ENCODE measurements at regions not wholly inside any gene's neighbourhood (a gene's known extent, or its start where the extent isn't known, plus 50 kb on each side); places are given as distances from the start of the nearest gene placed in this dataset.
"Not testable (repeated sequence)": the region's sequence is repeated elsewhere in the genome, so short reads cannot be mapped to it uniquely, and the experiment has no call there.

DNA sequence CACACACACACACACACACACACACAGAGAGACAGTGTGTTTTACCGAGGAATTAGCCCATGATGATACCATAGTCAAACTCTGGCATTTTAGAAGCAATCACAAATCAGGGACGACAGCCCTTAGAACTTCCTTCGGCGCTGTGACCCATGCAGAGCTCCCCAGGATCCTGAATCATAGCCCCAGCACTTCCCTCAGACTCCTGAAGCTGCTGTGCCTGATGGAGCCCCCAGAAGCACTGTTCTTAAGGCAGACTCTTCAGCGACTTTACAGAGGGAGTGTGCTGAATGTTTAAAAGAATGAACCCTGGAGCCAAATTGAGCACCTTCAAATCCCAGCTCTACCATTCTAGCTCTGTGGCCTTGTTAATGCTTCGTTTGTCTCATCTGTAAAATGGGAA is 89.3 kb upstream of the LIPC start:
- WGBS, 3 donors = 76 to 87% (median 86%) methylated on average over 6 of the region's 6 CpGs
- H3K27ac ChIP-seq (ENCODE audit: low read depth, low read length) = no peak overlapping the region

DNA sequence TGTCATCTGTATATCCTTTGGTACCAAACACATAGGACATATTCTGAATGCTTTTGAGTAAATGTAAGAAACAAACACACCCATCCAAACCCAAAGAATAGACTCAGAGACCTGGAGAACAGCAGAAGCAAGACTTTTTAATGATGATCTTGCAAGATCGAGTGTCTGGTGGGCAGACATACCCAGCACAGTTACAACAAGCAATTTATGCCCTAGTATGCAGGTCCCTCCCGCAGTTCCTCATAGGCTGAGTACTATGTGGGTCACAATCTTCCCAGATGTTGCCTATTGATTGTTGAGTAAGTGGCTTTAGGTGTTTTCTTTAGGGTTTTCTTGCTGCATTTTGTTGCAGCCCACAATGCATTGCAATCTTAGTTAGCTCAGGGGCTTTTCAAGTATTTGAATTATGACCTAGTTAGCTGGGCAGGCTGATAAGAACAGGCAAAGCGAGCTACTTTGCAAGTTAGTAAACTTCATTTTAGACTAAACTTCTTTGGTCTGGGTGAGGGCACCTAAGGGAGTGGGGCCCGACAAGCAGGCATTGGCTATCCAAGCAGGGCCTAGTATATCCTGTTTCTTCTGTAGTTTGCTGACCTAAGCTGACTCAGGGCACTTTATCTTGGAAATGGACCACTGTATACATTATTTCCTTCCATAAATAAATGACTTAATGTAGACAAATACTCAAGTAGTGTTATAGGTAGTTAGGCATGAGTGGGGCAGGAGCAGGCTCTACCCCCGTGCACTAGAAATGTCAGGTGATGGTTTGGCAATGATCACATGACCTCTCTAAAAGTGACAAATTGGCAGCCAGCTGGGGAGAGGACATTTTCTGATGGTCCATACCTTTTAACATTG is 87.3 kb upstream of the LIPC start:
- H3K27ac ChIP-seq (ENCODE audit: low read depth, low read length) = no peak overlapping the region
- WGBS, 3 donors = 89 to 91% (median 90%) methylated on average over 5 of the region's 5 CpGs

DNA sequence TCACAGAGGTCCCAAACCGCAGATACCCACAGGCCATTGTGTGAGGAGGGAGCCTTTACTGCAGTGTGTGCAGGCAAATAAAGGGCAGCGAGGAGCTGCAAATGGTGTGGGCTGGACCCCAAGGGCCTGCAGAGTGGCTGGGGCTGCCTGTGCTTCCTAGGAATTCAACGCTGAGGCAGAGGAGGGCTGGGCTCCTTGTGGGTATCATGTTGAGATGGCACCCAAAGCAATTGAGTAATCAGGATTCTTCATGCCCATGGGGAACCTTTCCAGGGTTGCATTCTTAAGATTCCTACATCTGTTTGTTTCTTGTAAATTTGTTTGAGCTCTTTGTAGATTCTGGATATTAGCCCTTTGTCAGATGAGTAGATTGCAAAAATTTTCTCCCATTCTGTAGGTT is 85.4 kb upstream of the LIPC start:
- WGBS, 3 donors = 91 to 96% (median 94%) methylated on average over 3 of the region's 3 CpGs
- no peak overlapping the region for H3K27ac ChIP-seq (ENCODE audit: low read depth, low read length)

DNA sequence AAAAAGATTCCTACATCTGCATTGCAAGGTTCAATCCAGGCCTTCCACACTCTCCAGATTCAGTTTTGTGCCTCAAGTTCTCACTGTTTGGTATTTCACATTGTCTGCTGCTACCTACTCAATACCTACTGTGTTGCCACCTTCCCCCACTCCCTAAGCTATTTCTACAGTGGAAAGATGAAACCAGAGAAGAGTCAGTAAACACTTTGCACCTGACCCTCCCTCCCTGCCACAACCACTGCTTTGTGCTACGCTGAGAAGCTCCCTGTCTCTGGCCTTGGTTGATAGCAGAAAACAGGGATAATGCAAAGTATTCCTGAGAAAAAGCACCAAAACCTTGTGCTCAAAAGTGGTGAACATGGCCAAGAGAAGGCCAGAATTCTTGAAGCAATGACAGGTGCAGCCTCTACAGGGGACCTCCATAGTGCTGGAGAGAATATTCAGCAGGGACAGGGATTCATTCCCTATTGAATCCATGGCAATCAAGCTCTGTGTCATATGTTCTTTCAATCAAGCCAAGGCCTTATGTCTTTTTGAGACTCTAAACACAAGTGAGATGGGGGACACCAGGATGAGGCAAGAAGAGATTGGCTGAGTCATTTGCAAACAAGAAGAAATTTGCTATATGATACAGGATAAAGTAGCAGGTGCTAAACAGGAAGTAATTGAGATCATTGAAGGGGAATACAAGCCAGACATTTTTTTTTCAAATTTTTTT is 83.5 kb upstream of the LIPC start:
- H3K27ac ChIP-seq (ENCODE audit: low read depth, low read length) = no peak overlapping the region
- WGBS, 3 donors = 71 to 94% (median 91%) methylated on average over 1 of the region's 1 CpG

DNA sequence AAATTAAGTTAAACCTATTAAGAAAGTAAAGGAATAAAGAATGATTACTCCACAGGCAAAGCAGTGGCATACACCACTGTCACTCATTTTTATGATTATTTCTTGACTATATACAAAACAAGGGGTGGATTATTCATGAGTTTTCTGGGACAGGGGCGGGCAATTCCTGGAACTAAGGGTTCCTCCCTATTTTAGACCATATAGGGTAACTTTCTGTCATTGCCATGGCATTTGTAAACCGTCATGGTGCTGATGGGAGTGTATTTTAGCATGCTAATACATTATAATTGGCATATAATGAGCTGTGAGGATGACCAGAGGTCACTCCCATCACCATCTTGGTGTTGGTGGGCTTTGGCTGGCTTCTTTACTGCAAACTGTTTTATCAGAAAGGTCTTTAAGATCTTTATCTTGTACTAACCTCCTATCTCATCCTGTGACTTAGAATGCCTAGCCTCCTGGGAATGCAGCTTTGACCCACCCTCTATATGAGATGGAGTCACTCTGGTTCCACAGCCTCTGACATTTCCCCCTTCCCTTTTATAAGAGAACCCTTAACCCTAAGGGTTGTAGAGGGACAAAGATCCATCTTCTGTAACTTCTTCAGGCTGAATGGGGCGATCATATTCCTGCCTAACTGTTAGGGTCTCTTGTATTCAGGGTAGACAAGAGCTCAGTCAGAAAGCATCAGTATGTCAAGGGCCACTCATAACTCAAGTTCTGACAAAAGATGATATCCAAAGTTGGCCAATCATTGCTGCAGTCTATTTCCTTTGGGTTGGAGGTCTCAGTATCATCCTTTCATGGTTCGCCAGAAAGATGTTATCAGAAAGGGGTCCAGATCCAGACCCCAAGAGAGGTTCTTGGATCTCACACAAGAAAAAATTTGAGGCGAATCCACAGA is 79.5 kb upstream of the LIPC start:
- no peak overlapping the region for H3K27ac ChIP-seq (ENCODE audit: low read depth, low read length)
- 86 to 95% (median 94%) methylated on average over 5 of the region's 5 CpGs for WGBS, 3 donors

DNA sequence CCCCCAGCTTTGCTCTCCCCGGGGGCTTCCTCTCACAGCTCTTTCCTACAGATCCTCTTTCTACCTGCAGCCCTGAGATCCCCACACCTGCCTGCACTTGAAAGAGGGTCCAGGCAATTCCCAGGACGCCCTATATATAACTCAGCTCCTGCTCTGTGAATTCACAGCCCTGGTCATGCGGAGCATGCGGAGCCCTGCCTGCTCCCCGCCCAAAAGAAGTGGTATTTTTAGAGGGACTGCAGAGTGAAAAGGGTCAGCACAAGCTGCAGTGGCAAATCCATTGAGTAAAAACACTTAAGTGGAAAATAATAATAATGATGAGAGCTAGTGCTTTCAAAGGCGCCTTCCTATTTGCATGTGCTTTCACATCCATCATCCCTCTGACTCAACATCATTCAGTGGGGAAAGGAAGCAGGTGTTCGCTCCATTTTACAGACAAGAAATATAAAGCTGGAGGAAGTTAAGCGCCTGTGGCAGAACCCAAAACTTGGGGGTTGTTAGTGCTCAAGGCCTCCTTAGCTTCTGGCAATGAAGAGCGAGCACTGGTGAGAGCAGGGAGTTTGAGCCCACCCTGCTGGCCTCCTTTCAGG is 76.3 kb upstream of the LIPC start:
- no peak overlapping the region for H3K27ac ChIP-seq (ENCODE audit: low read depth, low read length)
- 79 to 87% (median 81%) methylated on average over 9 of the region's 9 CpGs for WGBS, 3 donors

DNA sequence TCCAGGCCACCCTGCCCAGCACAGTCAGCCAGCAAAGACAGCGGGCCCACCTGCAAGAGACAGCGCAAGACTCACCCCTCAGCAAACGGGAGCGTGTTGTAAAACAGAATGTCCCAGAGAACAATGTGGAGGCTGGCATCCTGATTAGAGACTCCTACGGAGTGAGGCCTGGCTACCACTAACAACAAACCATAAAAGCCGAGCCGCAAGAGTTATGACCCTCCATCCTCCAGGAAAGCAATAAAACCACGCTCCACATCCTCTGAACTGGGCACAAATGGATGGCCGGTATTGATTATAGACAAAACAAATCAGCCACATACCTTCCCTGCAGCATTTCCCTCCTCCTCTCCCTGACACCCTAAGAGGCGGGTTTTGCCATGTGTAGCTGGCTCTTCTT is 75.8 kb upstream of the LIPC start:
- no peak overlapping the region for H3K27ac ChIP-seq (ENCODE audit: low read depth, low read length)
- 89 to 93% (median 93%) methylated on average over 10 of the region's 10 CpGs for WGBS, 3 donors

DNA sequence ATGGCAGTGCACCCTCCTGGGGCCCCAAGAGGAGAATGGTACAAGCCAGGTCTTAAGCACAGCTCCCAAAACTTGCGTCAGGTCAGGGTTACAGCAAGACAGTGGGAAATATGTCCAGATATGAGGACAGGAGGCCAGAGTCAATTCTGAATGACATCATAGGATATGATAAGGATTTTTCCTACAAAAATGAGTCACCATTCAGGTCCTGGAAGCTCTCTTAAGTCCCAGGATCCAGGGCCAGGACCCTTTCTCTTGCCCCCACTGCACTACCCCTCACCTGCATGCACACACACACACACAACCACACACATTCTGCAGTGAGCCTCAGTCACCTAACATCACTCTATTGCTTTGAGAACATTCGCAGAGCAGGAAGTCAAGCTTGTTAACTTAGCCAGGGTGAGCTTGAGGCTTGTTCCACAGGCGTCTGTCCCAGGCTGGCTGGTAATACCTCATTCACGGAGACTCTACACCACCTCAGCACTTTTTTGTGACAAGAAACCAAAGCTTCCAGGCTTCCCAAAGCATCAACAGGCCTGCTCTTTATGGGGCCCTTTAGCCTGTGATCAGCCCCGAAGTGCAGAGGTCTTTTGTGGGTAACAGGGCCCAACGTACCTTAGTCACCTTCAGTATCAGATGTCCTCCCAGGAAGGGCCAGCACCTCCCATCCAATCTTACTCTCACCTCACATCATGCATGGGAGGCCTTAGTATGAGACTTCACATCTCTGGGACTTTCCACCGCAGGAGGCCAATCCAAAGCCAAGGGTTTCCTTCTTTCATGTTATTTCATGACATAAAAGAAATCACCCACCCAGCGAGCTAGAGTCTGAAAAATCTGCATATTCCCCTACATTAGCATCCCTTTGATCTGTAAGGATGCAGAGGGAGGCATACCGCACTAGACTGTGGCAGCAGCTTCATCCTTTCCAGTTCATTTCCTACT is 74.0 kb upstream of the LIPC start:
- no peak overlapping the region for H3K27ac ChIP-seq (ENCODE audit: low read depth, low read length)
- whole genome bisulfite sequencing, 3 donors = 86 to 94% (median 88%) methylated on average over 9 of the region's 9 CpGs

DNA sequence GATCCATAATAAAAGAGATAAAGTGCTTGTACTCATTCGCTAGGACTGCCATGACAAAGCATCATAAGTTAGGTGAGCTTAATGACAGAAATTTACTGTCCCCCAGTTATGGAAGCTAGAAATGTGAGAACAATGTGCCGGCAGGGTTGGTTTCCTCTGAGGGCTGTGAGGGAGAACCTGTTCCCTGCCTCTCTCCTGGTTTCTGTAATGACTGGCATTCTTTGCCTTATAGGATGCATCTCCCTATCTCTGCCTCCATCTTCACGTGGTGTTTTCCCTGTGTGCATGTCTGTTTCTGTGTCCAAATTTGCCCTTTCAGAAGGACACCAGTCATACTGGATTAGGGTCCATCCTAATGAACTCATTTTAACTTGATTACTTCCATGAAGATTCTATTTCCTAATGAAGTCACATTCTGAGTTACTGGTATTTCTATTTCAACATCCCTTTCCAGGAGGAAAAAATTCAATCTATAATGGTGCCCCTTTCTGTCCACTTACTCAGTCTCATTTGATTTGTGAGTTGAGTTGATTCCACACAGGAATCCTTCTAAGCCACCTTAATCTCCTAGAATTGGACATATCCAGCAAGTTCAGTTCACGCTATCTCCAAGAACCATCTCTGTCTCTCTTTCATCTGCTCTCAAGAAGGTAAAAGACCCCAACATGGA is 71.2 kb upstream of the LIPC start:
- no peak overlapping the region for H3K27ac ChIP-seq (ENCODE audit: low read depth, low read length)
- WGBS, 3 donors = 83 to 93% (median 93%) methylated on average over 4 of the region's 4 CpGs

DNA sequence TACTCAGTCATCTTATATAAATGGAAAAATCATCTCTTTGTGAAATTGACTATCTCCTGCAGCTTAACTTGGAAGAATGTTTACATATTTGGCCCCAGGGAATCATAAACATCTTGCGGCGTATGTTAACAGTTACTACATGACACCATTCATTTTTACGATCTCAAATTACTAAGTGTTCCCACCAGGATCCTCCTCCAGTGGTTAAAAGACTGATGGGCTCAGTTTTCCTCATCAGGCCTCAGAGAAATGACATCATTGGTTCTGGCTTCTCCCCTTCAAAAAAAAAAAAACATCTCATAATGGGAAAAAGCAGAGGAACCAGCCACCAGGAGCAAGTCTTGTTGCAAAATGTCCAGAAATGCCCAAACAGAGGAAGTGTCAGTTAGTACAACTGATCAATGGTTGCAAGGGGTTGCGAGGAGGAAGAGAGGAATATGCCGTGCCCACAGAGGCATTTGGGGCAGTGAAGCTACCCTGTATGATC is 70.5 kb upstream of the LIPC start:
- no peak overlapping the region for H3K27ac ChIP-seq (ENCODE audit: low read depth, low read length)

DNA sequence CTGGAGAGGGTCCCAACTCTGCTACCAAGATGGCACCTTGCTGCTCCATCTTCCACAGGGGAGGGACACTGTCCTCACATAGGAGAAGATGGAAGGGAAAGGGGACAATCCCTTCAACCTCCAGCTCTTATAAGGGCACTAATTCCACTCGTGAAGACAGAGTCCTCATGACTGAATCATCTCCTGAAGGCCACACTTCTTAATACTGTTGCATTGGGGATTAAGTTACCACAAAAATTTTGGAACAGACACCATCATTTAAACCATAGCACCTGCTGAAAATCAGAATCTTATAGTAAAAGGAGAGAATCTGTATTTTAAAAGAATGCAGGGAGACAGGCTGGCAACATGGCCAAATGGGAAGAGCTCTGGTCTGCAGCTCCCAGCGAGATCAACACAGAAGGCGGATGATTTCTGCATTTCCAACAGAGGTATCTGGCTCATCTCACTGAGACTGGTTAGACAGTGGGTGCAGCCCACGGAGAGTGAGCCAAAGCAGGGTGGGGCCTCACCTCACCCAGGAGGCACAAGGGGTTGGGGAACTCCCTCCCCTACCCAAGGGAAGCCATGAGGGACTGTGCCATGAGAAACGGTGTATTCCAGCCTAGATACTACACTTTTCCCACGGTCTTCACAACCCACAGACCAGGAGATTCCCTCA is 69.4 kb upstream of the LIPC start:
- 70 to 86% (median 73%) methylated on average over 6 of the region's 6 CpGs for WGBS, 3 donors
- H3K27ac ChIP-seq (ENCODE audit: low read depth, low read length) = no peak overlapping the region

More for the DNA sequence above, 70.5 kb upstream of the LIPC start:
- WGBS, 3 donors = 46 to 73% (median 47%) methylated on average over 5 of the region's 5 CpGs

DNA sequence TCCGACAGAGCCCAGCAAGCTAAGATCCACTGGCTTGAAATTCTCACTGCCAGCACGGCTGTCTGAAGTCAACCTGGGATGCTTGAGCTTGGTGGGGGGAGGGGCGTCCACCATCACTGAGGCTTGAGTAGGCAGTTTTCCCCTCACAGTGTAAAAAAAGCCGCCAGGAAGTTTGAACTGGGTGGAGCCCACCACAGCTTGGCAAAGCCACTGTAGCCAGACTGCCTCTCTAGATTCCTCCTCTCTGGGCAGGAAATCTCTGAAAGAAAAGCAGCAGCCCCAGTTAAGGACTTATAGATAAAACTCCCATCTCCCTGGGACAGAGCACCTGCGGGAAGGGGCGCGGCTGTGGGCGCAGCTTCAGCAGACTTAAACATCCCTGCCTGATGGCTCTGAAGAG is 68.7 kb upstream of the LIPC start:
- H3K27ac ChIP-seq (ENCODE audit: low read depth, low read length) = not testable (repeated sequence)
- WGBS, 3 donors = 44 to 58% (median 48%) methylated on average over 8 of the region's 8 CpGs

DNA sequence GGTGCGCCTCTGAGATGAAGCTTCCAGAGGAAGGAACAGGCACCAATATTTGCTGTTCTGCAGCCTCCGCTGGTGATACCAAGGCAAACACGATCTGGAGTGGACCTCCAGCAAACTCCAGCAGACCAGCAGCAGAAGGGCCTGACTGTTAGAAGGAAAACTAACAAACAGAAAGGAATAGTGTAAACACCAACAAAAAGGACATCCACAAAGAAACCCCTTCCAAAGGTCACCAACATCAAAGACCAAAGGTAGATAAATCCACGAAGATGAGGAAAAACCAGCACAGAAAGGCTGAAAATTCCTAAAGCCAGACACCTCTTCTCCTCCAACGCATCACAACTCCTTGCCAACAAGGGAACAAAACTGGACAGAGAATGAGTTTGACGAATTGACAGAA is 68.1 kb upstream of the LIPC start:
- WGBS, 3 donors = 84 to 94% (median 94%) methylated on average over 6 of the region's 6 CpGs

DNA sequence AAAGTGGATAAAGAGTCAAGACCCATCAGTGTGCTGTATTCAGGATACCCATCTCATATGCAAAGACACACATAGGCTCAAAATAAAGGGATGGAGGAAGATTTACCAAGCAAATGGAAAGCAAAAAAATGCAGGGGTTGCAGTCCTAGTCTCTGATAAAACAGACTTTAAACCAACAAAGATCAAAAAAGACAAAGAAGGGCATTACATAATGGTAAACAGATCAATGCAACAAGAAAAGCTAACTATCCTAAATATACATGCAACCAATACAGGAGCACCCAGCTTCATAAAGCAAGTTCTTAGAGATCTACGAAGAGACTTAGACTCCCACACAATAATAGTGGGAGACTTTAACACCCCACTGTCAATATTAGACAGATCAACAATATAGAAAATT is 66.7 kb upstream of the LIPC start:
- WGBS, 3 donors = 79 to 100% (median 95%) methylated on average over 1 of the region's 1 CpG
- H3K27ac ChIP-seq (ENCODE audit: low read depth, low read length) = not testable (repeated sequence)

More for the DNA sequence above, 68.1 kb upstream of the LIPC start:
- not testable (repeated sequence) for H3K27ac ChIP-seq (ENCODE audit: low read depth, low read length)

DNA sequence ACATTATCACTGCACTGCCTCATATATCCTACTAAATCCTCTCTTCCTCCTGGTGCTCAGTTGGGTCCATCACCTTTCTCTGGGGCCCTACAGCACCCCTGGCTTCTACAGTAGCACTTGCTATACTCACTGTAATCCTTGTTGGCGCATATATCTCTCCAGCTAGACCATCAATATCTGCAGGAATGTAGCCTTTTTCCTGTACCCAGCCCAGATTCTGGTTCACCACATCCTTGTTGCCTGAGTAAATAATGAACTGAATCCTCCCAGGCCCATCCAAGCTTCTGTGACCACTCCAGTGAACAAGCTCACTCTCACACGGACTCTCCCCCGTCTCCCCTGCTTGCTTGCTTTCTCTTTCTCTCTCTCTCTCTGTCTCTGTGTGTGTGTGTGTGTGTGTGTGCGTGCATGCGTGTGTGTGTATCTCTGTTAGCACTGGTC is 62.5 kb upstream of the LIPC start:
- WGBS, 3 donors = 45 to 51% (median 48%) methylated on average over 5 of the region's 5 CpGs
- no peak overlapping the region for H3K27ac ChIP-seq (ENCODE audit: low read depth, low read length)

DNA sequence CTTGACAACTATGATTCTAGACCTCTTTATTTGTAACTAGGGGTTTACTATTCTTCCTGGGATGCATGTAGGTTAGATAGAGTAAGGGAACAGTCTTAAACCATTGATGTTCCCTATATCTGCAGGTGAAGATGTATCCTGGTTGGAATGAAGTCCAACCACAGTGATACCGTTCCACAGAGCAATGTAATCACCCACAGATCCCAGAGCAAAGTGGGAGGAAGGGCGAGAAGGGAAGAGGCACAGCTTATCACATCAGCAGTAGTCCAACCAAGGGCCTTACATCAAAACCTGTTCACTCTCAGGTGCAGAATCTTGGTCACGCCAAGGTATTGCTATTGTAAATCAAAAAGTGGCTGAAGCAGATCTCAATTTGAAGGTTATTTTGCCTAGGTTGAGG is 61.8 kb upstream of the LIPC start:
- no peak overlapping the region for H3K27ac ChIP-seq (ENCODE audit: low read depth, low read length)
- WGBS, 3 donors = 79 to 92% (median 88%) methylated on average over 3 of the region's 3 CpGs

All from adipose tissue (tissue), 3 donors.